AG10803 (cell line): ENCODE measurements at regions not wholly inside any gene's neighbourhood (a gene's known extent, or its start where the extent isn't known, plus 50 kb on each side); places are given as distances from the start of the nearest gene placed in this dataset.
A peak's percentile ranks its signal among the peaks of the same experiment; 100 is the strongest.

Experiments used
- DNase-seq: peaks from one replicate; pipeline ENCODE4 v3.0.0; 2010; ENCODE audit warnings: low read depth
- H3K4me3 ChIP-seq: 2 replicates; pipeline ENCODE4 v1.5.1; 2011; ENCODE audit warnings: mild to moderate bottlenecking, low read length, control low read depth
- TF ChIP-seq, protein P1 (sequence below): conservative IDR thresholded peaks from 2 replicates; pipeline ENCODE4 v1.5.1; 2011; ENCODE audit warnings: mild to moderate bottlenecking, low read length, control low read depth, inconsistent platforms

DNA sequence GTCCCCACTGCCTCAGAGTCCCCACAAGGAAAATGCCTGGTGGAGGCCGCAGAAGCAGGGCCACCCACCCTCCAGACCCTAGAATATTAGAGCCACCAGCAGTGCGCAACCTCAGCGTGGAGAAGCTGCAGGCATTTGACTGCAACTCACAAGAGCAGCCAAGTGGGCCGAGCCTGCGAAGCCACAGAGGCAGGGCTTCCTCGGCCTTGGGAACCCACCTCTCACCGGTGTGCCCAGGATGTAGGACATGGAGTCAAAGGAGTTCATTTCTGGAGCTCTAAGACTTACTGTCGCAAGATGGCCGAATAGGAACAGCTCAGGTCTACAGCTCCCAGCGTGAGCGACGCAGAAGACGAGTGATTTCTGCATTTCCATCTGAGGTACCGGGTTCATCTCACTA, 397.9 kb upstream of the PIK3R1 start:
- H3K4me3 ChIP-seq, result no peak overlapping the region
- DNase-seq, result no peak
- TF ChIP-seq, protein P1, sequence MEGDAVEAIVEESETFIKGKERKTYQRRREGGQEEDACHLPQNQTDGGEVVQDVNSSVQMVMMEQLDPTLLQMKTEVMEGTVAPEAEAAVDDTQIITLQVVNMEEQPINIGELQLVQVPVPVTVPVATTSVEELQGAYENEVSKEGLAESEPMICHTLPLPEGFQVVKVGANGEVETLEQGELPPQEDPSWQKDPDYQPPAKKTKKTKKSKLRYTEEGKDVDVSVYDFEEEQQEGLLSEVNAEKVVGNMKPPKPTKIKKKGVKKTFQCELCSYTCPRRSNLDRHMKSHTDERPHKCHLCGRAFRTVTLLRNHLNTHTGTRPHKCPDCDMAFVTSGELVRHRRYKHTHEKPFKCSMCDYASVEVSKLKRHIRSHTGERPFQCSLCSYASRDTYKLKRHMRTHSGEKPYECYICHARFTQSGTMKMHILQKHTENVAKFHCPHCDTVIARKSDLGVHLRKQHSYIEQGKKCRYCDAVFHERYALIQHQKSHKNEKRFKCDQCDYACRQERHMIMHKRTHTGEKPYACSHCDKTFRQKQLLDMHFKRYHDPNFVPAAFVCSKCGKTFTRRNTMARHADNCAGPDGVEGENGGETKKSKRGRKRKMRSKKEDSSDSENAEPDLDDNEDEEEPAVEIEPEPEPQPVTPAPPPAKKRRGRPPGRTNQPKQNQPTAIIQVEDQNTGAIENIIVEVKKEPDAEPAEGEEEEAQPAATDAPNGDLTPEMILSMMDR, result no peak

GRCh38 chr5:67816456-67816855, 399.1 kb upstream of the PIK3R1 start:
- no peak overlapping the region for H3K4me3 ChIP-seq
- TF ChIP-seq, protein P1, result no peak

GRCh38 chr5:67815455-67816391, 399.8 kb upstream of the PIK3R1 start:
- H3K4me3 ChIP-seq, result no peak overlapping the region
- peak; percentile 41 for DNase-seq
- TF ChIP-seq, protein P1, result no peak

More at GRCh38 chr5:67816456-67816855, 399.1 kb upstream of the PIK3R1 start:
- DNase-seq, result peak; percentile 22

GRCh38 chr5:67814569-67815311, 400.8 kb upstream of the PIK3R1 start:
- no peak for DNase-seq
- H3K4me3 ChIP-seq, result no peak overlapping the region
- TF ChIP-seq, protein P1, result no peak

GRCh38 chr5:67813877-67814539, 401.5 kb upstream of the PIK3R1 start:
- DNase-seq, result no peak
- TF ChIP-seq, protein P1, result no peak
- no peak overlapping the region for H3K4me3 ChIP-seq

DNA sequence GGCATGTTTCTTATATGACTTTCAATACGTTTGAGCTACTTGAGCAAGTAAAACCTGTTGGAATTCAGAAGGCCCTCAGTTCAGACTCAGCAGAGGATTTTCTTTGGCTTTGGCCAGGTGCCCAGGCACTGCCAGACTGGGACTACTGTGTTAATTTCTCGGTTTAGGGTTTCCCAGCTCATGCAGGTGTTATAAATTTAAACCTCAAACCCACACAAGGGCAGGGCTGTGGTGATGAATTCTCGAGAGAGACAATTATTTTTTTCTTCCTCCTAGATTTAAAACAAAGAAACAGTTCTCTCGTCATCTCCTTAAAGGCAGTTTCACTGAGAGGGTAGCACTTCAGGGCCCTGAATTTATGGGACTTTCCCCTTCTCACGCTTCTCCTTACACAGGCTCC, 406.0 kb upstream of the PIK3R1 start:
- no peak overlapping the region for H3K4me3 ChIP-seq
- TF ChIP-seq, protein P1, result no peak
- DNase-seq, result no peak
